C1 segment of cervical spinal cord (tissue), 14 donors: ENCODE measurements at regions not wholly inside any gene's neighbourhood (a gene's known extent, or its start where the extent isn't known, plus 50 kb on each side); places are given as distances from the start of the nearest gene placed in this dataset.

Experiments
- DNase-seq, 14 donors: peaks; one replicate each; lab custom pipeline; 2025; lab: John Stamatoyannopoulos, UW

DNA sequence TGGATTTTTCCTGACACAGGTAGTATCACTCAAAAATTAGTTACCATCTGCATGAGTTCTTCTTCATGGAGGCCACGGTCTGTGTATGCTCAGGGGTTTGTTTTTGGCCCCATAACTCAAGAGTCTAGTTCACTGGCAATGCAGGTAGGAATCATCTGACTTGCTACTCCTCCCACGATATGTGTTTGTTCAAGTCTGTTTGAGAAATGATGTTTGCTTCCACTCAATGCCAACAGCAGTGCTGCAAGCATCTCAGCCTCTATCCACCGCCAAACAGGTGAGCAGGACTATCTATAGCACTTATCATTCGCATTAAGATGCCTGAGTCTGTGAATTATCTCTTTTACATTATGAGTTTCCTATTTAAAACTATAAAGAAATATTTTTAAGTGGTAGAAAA, 264.8 kb upstream of the PTGER4 start:
- DNase-seq, result no peak

DNA sequence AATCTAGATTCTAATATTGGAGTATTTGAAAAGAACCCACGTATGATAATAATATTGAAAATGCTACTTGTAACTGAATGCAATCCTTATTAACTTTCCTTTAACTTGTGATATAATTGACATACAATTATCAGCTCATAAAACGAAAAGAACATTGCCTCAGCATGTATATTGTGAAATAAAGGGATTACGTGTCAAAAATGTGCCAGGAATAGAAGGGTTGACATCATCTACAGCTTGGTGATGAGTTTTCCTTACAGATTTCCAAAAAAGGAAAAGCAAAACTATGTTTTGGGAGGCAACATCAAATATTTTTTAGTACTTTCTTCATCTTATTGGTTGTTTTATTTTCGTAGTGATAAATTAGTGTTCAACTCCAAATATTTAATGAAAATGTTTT, 266.0 kb upstream of the PTGER4 start:
- no peak for DNase-seq

DNA sequence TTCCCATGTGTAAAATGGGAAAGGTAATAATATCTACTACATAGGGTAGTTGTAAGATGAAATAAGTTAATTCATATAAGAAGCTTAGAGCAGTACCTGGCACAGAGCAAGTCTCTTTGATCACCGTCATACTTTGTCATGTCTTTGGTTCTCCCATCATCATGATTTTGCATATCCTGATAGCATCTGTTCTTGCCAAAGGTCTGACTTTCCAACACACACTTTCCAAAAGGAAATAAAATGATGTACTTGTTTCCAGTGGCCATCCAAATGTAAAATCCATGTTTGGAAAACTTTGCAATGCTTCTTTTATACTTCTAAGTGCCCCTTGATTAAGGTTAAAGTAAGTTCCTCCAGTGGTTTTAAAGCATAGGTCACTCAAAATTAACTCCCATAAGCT, 266.9 kb upstream of the PTGER4 start:
- DNase-seq, result no peak

DNA sequence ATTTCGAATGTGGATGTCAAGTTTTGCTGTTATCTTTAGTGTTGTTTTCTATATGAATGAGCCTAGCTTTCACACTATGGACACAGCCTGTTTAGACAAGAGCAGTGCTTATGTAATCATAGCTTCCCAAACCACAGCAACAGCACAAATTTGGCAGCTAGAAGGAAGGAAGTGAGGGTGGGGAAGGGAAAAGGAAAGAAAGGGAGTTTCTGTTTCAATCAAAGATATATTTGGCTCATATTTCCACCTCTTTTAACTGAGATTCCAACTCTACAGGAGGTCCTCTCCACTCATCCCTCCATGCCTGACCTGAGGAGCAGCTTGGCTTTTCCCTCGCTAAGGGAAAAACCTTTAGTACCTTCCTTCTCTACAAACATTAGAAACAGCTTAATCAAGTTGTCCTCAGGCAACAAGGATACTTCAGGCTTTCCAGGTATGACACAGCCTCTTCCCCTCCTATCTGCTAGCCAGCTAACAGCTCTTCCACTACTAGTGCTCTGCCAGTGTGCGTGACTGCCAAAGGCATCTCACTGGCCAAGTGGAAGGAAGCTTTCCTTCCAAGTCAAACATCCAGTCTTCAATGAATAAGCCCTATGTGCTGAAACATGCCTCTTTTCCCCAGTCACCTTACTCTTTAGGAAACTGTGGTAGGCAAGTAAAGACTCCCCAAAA, 268.6 kb upstream of the PTGER4 start:
- no peak for DNase-seq

DNA sequence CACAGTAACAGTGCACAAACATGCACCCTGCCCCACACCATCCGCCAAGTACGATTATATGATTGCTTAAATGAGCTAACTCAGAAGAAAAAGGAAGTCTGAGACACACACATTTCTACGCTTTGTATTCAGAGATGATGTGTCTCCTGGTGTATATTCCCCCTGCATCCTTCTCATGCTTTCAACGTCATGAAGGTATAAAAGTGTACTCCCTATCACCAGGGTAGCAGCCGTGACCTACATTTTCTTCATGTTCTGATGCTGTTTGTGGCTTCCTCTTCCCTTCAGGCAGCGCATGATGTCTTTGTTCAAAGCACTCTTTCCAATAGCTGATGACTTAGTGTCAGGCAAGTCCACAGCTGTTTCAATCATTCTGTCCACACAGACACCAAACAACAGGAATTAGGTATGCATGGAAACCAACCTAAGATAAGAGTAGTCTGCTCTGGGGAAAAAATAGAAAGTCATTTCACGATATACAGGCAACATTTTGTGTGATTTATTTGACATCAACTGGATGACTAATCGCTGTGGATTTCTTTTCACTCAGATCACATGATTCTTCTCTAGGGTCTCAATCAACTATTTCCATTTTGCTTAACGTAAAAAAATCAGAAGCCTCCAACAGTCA, 269.4 kb upstream of the PTGER4 start:
- no peak for DNase-seq

DNA sequence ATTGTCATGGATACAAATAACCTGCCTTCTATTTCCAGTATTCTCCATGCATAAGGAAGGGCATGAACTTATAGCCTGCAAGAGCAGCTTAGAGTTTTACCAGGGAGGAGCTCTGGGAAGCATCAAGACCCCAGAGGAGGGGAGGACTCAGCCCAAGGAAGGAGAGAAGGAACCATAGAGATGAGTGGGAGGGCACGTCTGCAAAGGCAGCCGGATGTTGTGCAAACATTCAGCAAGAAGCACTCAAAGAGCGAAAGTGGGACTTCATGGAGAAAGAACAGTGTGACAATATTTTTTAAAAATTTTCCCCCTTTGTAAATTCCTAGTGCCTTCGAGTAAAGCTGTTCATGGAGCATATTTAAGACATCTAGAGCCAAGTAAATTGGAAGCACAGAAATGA, 270.1 kb upstream of the PTGER4 start:
- peak in 1 of 14 donors; percentile 10 for DNase-seq

DNA sequence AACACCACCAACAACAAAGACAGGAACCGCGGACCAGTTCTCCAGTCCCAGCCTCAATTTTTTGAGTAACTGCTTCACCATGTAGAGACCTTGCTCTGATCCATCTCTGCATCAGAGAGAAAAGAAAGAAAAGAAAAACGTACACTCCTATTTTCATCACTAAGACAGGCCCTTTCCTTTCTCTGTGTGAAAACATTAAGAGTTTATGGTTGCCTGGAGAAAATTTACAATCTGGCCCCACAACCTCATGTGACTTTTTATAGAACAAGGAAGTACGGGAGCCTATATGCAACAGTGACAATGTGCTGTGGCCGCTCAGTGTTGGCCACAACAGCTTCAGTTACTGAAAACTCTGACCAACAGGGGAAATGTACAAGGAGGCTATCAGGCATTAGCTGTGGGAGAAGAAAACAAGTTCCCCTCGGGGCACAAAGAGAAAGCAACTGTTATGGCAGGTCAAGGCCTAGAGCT, 272.9 kb upstream of the PTGER4 start:
- DNase-seq, result no peak

DNA sequence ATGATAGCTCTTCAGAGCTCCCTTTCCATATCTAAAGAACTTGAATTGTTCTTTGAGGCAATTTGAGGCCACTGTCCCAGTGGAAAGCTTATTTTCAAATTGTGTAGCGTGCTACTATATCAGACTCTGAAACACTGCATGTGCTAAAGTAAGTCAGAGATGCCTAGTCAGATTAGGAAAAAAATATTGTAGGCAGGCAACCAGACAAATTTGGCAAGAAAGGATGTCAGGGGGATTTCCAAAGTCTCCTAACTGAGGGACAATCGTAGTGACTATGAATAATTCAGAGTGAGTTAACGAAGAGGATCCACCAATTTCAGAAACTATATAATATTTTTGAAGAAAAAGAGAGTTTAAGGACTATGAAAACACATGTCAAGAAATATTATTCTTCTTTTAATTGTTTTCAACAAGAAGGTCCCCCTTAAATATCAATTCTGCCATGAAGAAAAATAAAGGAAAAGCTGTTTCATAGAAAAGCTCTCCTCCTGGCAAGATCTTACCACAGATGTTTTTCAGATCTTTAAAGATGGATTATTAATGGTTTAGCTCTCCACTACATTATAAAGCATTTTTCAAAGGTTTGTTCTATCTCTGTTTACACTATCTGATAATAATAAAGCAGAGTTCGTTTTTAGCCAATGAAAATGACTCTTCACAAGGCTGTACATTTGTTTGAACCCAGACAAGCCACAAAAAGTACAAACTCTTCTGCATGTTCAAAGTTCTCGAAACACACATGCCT, 273.5 kb upstream of the PTGER4 start:
- no peak for DNase-seq

DNA sequence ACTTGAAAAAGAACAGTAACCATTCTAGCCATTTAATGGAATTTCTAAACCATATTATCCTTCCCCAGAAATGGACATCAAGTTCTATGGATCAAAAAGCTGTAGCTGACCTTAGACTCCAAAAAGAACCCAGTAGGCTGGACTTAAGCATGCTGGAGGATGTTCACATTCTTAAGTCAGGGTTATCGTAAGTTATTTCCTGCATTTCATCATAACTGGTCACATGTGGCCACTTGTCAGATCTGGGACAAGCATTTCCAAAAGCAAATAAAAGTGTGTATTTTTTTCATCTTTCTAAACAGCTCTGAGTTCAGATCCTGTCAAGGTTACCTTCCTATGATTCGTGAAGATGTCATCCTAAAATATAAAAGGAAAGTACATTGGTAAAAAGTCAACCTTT, 274.5 kb upstream of the PTGER4 start:
- DNase-seq, result no peak

DNA sequence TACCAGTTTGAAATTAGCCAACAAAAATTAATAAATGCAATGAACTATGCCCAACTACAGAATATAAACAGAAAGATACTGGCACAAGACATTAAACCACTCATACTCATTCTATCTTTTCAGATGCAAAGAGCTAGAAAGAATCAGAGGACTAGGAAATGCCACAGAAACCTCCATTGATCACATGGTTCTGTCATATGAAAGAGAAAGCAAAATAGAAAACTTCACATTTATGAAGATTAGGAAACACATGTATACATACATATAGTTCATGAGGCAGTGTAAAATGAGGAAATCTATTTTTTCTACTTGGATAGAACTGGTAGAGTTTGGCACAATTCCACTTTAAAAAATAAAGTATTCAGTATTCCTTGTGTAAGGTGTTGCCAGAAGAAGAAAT, 275.1 kb upstream of the PTGER4 start:
- no peak for DNase-seq

DNA sequence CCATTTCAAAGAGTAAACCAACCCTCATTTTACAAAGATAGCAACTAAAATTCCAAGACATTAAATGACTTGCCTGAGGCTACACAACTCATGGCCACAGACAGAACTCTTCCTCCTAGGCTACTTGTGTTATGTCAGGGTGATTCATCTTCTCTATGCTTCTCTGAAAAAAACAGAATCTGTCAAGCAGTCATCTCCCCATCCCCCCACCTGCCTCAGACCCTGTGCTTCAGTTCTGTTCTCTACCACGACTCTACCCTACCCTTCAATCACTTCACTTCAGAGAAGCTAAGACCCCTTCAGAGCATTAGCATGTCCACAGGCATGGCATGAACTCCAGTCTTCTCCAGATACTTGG, 277.7 kb upstream of the PTGER4 start:
- DNase-seq, result no peak

DNA sequence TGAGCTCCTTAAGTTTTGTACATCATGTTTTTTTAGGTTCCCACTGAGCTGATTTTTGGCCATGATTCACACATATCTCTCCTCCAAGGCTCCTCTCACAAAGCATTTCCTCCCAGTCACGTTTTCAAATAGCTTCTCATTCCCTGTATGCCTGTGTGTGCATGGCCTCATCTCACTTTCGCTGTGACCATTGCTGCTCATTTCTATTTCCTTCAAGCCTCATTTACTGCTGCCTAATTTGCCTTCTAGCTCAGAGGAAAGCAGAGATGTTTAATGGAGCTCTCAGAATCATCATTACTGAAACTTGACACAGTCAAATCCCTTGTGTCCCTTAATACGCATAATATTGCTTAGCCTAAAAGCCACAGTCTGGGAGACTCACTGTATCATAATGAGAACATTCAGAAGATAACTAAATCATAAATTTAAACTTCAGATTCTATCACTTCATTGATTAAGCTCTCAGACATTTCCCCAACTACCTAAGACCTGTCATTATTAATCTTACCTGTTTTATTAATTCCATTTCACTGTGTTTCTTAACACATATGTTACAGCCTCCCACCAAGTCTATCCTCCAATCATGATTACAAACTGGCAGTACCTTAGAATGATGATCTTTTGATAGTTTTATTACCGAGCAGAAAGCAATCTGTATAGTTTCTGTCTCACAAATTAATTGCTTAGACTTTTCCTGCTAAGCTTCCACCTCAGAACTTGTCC, 278.3 kb upstream of the PTGER4 start:
- DNase-seq, result no peak

DNA sequence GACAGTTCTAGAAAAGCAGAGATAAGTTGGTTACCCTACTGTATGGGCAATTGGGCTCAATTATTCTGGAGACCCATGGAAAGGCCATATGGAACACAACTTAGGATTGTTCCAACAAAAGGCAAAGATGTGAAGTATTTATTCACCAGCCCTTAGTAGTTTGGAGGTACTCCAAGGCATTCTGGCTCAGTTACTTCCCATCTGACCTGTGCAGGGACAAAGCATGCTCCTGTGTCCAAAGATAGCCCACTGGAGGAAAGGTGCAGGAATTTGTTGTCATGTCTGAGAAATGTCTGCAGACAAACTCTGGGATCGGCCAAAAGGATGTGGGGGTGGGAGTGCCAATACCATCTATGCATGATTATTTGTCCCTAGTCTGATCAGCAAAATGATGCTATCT, 279.5 kb upstream of the PTGER4 start:
- no peak for DNase-seq

DNA sequence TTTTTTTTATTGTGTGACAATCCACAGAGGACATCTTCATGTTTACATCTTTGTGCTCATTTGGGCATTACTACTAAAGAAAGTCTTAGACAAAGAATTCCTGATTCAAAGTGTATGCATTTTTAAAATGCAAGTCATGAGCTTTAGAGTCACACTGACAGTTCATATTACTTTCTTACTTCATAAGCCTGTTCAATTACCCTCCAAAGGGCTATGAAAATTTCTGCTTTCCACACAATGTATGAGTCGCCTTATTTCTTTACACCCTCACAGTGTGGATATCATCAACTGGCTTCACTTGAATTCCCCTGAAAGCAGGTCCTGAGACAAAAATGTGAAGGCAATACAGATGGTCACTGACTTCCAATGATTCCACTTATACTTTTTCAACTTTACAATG, 280.4 kb upstream of the PTGER4 start:
- DNase-seq, result no peak

DNA sequence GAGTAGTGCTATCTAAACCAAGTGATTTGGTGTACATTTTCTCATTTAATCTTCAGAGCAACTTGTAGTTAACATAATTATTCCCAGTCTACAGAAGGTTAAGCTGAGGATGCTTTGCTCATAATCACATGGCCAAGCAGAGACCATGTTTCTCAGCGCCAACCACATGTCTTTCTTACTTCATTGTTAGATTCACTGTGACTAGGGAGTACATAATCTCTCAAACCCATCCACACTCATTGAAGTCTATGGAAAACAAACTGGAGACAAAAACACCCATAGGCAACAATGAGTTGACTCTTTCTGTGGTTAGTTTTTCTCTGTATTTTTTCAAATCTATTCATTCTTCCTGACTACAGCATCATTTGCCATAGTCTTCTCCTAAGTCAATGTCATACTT, 281.7 kb upstream of the PTGER4 start:
- DNase-seq, result no peak

DNA sequence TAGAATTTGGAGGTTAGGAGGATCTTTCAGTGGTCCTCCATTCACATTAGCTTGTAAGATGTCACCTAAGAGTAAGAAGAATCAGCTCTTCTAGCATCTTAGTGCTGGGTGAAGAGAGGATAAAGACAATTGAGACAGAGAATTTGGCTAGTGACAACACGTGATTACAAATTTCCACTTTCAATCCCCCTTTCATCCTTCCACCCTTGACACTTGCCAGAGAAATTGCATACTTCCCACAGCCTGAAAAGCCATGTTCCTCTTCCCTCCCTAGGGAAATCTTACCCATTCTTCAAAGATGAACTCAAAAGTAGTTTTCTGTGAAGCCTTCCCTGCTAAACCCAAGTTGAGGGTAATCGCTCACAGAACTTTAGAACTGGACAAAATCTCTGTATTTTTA, 282.6 kb upstream of the PTGER4 start:
- no peak for DNase-seq

DNA sequence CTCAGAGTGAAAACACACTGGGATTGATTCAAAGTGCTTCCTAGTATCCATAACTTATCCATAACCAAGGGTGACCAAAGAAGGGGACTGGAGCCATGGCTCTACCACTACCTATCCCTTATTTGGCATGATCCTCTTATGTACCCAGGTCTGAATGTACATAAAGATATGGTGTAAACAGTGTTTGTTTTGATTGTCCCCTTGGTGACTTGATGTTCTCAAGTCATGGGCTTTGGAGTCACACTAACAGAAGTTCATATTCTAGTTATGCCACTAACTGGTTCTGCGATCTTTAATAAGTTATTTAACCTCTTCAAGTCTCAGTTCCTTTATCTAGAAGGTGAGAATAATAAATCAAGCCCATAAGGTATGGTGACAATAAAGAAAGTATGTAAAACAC, 283.4 kb upstream of the PTGER4 start:
- DNase-seq, result no peak

DNA sequence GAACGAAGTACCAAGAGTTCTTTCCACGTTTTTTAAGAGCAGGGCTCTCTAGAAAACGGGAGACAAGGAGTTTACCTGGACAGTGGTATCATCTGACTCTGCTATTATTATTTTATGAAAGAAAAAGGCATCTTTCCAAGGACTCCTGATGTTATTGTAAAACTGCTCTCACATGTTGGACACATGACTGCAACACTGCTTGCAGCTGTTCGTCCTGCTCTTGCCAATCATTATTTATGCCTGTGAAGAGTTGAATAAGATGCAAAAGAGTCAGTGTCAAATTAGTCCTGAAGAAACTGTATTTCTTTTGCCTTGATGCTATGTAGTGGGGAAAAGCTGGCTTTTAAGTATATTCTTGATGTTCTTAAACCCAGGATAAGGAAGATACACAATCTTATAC, 284.5 kb upstream of the PTGER4 start:
- no peak for DNase-seq

DNA sequence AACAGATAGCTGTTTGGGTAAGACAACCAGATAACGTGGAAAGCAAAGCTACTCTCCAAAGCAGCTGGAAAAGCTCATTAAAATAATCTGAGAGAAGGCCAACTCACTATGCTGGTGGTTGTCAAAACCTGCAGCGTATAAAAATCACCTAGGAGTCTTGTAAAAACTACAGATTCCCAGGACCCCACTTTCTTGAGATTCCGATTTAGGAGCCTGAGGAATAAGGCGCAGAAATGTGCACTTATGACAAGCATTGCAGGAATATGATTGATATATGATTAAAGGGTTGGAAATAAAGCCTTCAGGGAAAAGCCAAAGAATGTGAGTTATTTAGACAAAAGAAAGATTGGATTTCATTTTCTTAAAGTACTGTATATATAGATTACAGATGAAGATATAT, 285.0 kb upstream of the PTGER4 start:
- DNase-seq, result no peak

DNA sequence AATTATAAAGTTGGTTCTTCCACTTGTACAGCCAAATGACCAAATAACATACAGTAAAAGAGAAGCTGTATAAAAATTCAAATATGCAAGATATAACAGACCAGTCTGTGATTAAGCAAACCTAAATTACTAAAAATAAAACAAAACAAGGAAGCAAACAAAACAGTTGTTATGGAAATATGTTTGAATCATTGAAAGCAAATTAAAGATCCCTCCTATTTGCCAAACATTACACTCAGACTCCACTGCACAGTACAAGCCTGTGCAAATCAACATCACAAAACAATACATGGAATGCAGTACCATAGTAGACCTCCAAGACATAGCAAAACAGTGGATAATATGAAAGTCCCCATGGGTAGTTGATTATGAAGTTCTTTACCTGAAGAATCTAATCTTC, 288.1 kb upstream of the PTGER4 start:
- DNase-seq, result no peak

DNA sequence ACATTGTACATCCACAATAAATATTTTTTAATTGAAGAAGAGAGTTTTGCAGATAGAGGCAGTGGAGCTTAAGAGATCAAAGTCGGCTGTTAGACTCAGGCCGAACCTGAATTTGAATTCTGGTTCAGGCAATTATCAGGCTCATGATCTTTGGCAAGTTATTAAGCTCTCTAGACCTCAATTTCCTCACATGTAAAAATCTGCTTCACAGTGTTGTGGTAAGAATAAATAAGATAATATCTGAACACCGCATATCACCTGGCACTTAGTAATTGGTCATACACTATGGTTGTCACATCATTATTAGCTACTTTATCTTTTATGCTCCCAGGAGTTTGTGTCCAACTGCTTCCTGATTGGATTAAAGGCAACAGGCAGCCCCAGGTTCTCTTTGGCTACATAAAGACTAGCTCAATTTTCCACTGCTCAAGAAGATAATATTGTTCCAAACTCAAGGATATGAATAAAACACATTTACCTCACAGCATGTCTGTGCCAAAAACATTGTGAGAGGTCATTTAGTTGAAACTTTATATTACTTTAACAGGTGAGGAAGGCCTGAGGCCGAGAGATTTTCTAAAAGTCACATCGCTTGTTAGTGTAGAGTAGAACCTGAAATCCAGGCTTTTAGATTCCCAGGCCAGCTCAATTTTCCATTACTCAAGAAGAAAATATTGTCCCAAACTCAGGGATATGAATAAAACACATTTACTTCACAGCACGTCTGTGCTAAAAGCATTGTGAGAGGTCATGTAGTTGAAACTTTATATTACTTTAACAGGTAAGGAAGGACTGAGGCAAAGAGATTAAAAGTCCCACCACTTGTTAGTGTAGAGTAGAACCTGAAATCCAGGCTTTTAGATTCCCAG, 289.2 kb upstream of the PTGER4 start:
- no peak for DNase-seq
